HG02938 (cell line): ENCODE measurements at regions not wholly inside any gene's neighbourhood (a gene's known extent, or its start where the extent isn't known, plus 50 kb on each side); places are given as distances from the start of the nearest gene placed in this dataset.

Experiments
- ATAC-seq: cut with Tn5 transposase; IDR thresholded peaks from one replicate; pipeline ENCODE4 v1.9.1; 2021; ENCODE audit warnings: mild to moderate bottlenecking, moderate library complexity; ENCODE audit not compliant: unreplicated experiment

GRCh38 chr5:117681431-117682254 is 1107.0 kb upstream of the SEMA6A start:
- ATAC-seq, result peak; percentile 72

- ATAC-seq, result no peak
Observed at GRCh38 chr5:117680426-117680825, 1105.8 kb upstream of the SEMA6A start.

GRCh38 chr5:117679046-117679445 is 1104.4 kb upstream of the SEMA6A start:
- no peak for ATAC-seq

- no peak for ATAC-seq
Observed at GRCh38 chr5:117675646-117676045, 1101.0 kb upstream of the SEMA6A start.

GRCh38 chr5:117671551-117671950 is 1096.9 kb upstream of the SEMA6A start:
- no peak for ATAC-seq

GRCh38 chr5:117667105-117667504 is 1092.5 kb upstream of the SEMA6A start:
- ATAC-seq, result no peak

GRCh38 chr5:117665121-117665520 is 1090.5 kb upstream of the SEMA6A start:
- no peak for ATAC-seq

GRCh38 chr5:117662361-117662760 is 1087.7 kb upstream of the SEMA6A start:
- no peak for ATAC-seq

GRCh38 chr5:117657541-117657940 is 1082.9 kb upstream of the SEMA6A start:
- ATAC-seq, result no peak

- ATAC-seq, result no peak
Observed at GRCh38 chr5:117652958-117653280, 1078.3 kb upstream of the SEMA6A start.

GRCh38 chr5:117652036-117652957 is 1077.7 kb upstream of the SEMA6A start:
- no peak for ATAC-seq

GRCh38 chr5:117649821-117650220 is 1075.2 kb upstream of the SEMA6A start:
- ATAC-seq, result no peak

- ATAC-seq, result no peak
Observed at GRCh38 chr5:117645400-117645799, 1070.8 kb upstream of the SEMA6A start.

GRCh38 chr5:117638581-117638980 is 1064.0 kb upstream of the SEMA6A start:
- ATAC-seq, result no peak

- ATAC-seq, result no peak
Observed at GRCh38 chr5:117633093-117633492, 1058.5 kb upstream of the SEMA6A start.

GRCh38 chr5:117624201-117624600 is 1049.6 kb upstream of the SEMA6A start:
- no peak for ATAC-seq

GRCh38 chr5:117623042-117623805 is 1048.6 kb upstream of the SEMA6A start:
- no peak for ATAC-seq

GRCh38 chr5:117621921-117622320 is 1047.3 kb upstream of the SEMA6A start:
- no peak for ATAC-seq

GRCh38 chr5:117615226-117615625 is 1040.6 kb upstream of the SEMA6A start:
- no peak for ATAC-seq

- ATAC-seq, result no peak
Observed at GRCh38 chr5:117614408-117614807, 1039.8 kb upstream of the SEMA6A start.

GRCh38 chr5:117604845-117605244 is 1030.2 kb upstream of the SEMA6A start:
- no peak for ATAC-seq
